Right hindlimb (tissue), 1 donor: ENCODE measurements at regions not wholly inside any gene's neighbourhood (a gene's known extent, or its start where the extent isn't known, plus 50 kb on each side); places are given as distances from the start of the nearest gene placed in this dataset.
"Not testable (repeated sequence)": the region's sequence is repeated elsewhere in the genome, so short reads cannot be mapped to it uniquely, and the experiment has no call there.

Experiments used
- DNase-seq: peaks from one replicate; pipeline ENCODE4 v3.0.0-alpha.2; 2018

- no peak for DNase-seq
These were observed 185.8 kb upstream of the CCN2 start for GRCh38 chr6:132136981-132137380.

- no peak for DNase-seq
These were observed 184.2 kb upstream of the CCN2 start for GRCh38 chr6:132135409-132135808.

GRCh38 chr6:132133736-132134445, 182.7 kb upstream of the CCN2 start:
- DNase-seq, result no peak

- no peak for DNase-seq
These were observed 181.9 kb upstream of the CCN2 start for GRCh38 chr6:132132924-132133639.

- DNase-seq, result peak; percentile 24
These were observed 181.2 kb upstream of the CCN2 start for GRCh38 chr6:132132422-132132821.

- peak; percentile 81 for DNase-seq
These were observed 180.6 kb upstream of the CCN2 start for GRCh38 chr6:132131758-132132157.

- DNase-seq, result no peak
These were observed 180.2 kb upstream of the CCN2 start for GRCh38 chr6:132131351-132131750.

GRCh38 chr6:132130626-132131298, 179.6 kb upstream of the CCN2 start:
- DNase-seq, result peak; percentile 84

- no peak for DNase-seq
These were observed 177.3 kb upstream of the CCN2 start for GRCh38 chr6:132128424-132128823.

GRCh38 chr6:132126150-132126549, 175.0 kb upstream of the CCN2 start:
- DNase-seq, result no peak

GRCh38 chr6:132122871-132123270, 171.7 kb upstream of the CCN2 start:
- peak; percentile 38 for DNase-seq

GRCh38 chr6:132122176-132122575, 171.0 kb upstream of the CCN2 start:
- no peak for DNase-seq

- DNase-seq, result no peak
These were observed 167.0 kb upstream of the CCN2 start for GRCh38 chr6:132118144-132118543.

GRCh38 chr6:132115714-132116366, 164.7 kb upstream of the CCN2 start:
- no peak for DNase-seq

- DNase-seq, result no peak
These were observed 163.1 kb upstream of the CCN2 start for GRCh38 chr6:132114201-132114825.

GRCh38 chr6:132109752-132110151, 158.6 kb upstream of the CCN2 start:
- DNase-seq, result not testable (repeated sequence)

- DNase-seq, result no peak
These were observed 156.7 kb upstream of the CCN2 start for GRCh38 chr6:132107896-132108295.

GRCh38 chr6:132101535-132101934, 150.4 kb upstream of the CCN2 start:
- DNase-seq, result no peak

- no peak for DNase-seq
These were observed 149.3 kb upstream of the CCN2 start for GRCh38 chr6:132100388-132100990.

GRCh38 chr6:132096996-132097395, 145.8 kb upstream of the CCN2 start:
- no peak for DNase-seq

- no peak for DNase-seq
These were observed 145.1 kb upstream of the CCN2 start for GRCh38 chr6:132096245-132096644.

- DNase-seq, result no peak
These were observed 138.0 kb upstream of the CCN2 start for GRCh38 chr6:132089173-132089572.

GRCh38 chr6:132088150-132088549, 137.0 kb upstream of the CCN2 start:
- no peak for DNase-seq
